Astrocyte of the cerebellum (primary cell): ENCODE measurements at regions not wholly inside any gene's neighbourhood (a gene's known extent, or its start where the extent isn't known, plus 50 kb on each side); places are given as distances from the start of the nearest gene placed in this dataset.

Source experiments
- DNase-seq: peaks from one replicate; pipeline ENCODE4 v3.0.0-alpha.2; 2011; ENCODE audit warnings: low read depth
- H3K4me3 ChIP-seq: 2 replicates; pipeline ENCODE4 v1.5.1; 2011; ENCODE audit warnings: mild to moderate bottlenecking, low read depth, low read length, moderate library complexity
- in situ Hi-C: cut with HindIII; loops from 2 replicates; pipeline ENCODE4 v1.10.0; 2017; ENCODE audit warnings: low sequenced_read_pairs
- TF ChIP-seq, protein P1 (sequence below): IDR thresholded peaks from 2 replicates; pipeline ENCODE4 v1.5.1; 2012; ENCODE audit warnings: low read length, low read depth, moderate library complexity, mild to moderate bottlenecking; ENCODE audit errors: missing control alignments

DNA sequence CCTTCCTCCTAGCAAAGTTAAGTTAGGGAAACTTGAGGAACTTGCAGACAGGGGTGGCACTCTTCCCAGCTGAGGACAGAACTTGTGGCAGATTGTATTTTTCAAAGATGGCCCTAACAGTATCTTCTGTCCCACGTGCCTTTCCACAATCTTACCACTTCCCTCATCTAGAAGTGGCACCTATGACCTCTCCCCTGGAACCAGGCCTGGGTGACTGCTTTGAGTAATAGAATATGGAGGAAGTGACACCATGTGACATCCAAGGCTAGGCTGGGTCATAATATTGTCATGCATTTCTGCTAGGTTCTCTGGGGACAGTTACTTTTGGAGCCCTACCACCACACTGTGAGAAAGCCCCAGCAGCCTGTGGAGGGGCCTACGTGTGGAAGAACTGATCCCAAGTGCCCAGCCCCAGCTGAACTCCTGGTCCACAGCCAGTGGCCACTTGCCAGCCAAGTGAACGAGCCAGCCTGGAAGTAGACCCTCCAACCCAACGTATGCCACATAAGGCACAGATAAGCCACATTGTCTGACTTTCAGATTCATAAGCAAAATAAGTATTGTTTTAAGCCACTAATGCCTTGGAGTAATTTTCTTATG is 193.7 kb downstream of the PTPN20 start:
- TF ChIP-seq, protein P1, sequence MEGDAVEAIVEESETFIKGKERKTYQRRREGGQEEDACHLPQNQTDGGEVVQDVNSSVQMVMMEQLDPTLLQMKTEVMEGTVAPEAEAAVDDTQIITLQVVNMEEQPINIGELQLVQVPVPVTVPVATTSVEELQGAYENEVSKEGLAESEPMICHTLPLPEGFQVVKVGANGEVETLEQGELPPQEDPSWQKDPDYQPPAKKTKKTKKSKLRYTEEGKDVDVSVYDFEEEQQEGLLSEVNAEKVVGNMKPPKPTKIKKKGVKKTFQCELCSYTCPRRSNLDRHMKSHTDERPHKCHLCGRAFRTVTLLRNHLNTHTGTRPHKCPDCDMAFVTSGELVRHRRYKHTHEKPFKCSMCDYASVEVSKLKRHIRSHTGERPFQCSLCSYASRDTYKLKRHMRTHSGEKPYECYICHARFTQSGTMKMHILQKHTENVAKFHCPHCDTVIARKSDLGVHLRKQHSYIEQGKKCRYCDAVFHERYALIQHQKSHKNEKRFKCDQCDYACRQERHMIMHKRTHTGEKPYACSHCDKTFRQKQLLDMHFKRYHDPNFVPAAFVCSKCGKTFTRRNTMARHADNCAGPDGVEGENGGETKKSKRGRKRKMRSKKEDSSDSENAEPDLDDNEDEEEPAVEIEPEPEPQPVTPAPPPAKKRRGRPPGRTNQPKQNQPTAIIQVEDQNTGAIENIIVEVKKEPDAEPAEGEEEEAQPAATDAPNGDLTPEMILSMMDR: no peak
- DNase-seq: no peak
- no peak overlapping the region for H3K4me3 ChIP-seq
- in situ Hi-C loops: no loop called here

DNA sequence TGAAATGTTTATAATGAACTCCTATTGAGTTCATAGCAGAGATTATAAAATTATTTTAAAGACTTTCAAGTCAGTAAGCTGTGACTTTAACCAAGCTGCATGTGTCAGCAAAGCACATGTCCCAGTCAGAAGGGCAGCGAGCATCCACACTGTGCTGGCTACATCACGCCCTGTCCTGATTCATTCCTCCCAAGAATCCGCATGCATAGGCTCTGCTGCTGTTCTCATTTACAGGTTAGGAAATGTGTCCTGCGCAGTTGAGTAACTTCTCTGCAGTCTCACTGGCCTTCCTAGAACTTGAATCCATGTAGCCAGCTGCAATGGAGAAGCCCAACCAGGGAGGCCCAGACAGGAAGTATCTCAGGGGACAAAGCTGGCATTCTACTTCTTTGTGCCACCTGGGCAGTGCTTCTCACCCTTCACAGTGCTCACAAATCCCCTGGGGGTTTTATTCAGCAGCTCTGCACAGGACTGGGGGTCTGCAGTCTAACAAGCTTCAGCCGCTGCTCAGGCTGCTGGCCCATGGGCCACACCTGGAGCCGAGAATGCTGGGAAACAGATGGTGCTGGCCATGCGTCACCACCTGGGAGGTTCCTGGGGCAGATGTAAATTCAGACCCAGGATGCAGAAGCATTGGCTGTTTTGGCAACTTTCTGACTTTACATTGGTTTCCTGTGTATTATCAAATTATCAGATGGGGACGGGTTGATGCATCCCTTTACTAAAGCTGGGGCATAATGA is 192.8 kb upstream of the GDF10 start:
- H3K4me3 ChIP-seq: no peak overlapping the region
- DNase-seq: no peak
- TF ChIP-seq, protein P1: no peak
- in situ Hi-C loops: no loop called here

DNA sequence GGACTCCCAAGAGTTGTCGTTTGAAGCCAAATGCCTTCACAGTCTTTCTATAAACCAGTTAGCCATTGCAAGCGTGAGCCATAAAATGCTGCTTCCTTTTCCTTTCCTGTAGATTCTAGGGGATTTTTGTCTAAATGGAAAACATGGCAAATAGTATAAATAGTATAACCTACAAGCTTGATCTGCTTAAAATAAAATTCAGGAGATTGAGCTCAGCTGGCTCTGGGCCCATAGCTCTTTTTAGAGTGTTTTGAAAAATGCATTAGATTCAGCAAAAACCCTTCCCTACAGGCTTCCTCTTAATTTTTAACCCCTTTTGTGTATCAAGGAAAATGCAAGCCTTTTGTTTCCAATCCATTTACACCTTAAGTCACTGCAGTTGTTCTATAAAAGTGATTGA is 190.1 kb upstream of the GDF10 start:
- no peak overlapping the region for H3K4me3 ChIP-seq
- TF ChIP-seq, protein P1: no peak
- in situ Hi-C loops: no loop called here
- DNase-seq: no peak

GRCh38 chr10:47111329-47111862 is 188.6 kb upstream of the GDF10 start:
- in situ Hi-C loops: no loop called here
- TF ChIP-seq, protein P1: no peak
- H3K4me3 ChIP-seq: no peak overlapping the region
- no peak for DNase-seq

DNA sequence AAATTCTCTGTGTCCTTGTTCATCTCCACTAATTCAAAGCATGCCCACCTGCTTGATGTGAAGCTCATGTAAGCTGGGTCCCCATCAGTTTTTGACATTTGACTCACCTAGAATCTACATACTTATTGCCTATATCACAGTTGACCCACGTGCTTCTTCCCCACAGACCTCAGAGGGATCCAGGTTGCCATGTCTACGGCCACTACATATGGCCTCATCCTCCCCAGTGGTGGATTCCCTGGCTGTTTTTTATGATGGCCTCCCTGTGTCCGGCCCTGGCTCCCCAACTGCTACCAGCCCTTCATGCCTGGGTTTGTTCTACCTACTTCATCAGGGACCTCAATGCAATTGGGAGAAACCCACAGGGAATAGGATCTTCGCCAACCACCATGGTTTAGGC is 187.4 kb upstream of the GDF10 start:
- no peak for DNase-seq
- TF ChIP-seq, protein P1: no peak
- in situ Hi-C loops: no loop called here
- no peak overlapping the region for H3K4me3 ChIP-seq

GRCh38 chr10:47113907-47114500 is 186.0 kb upstream of the GDF10 start:
- H3K4me3 ChIP-seq: no peak overlapping the region
- no peak for DNase-seq
- in situ Hi-C loops: no loop called here
- TF ChIP-seq, protein P1: no peak
